Lung (tissue), 11 donors: ENCODE measurements at regions not wholly inside any gene's neighbourhood (a gene's known extent, or its start where the extent isn't known, plus 50 kb on each side); places are given as distances from the start of the nearest gene placed in this dataset.

Experiments
- ATAC-seq: fragments of 200-7000 bp; cut with Tn5 transposase; one replicate; pipeline ENCODE4 v1.9.1; 2020; ENCODE audit warnings: moderate number of reproducible peaks; ENCODE audit not compliant: insufficient read depth, low FRiP score
- DNase-seq, 3 donors: peaks; one replicate each; pipeline ENCODE4 v3.0.0-alpha.2; 2013 to 2017
- H3K27ac ChIP-seq, 2 donors: one replicate each; pipeline ENCODE4 v1.5.1; 2013; ENCODE audit warnings: mild to moderate bottlenecking in 2 of 2, moderate library complexity in 2 of 2, control low read depth in 1 of 2, inconsistent platforms in 1 of 2, low read depth in 1 of 2, low read length in 1 of 2
- H3K27me3 ChIP-seq, 3 donors: one replicate each; pipeline ENCODE4 v1.5.1; 2013; ENCODE audit warnings: low read length in 2 of 3; ENCODE audit not compliant: control insufficient read depth in 3 of 3, insufficient read depth in 3 of 3
- H3K36me3 ChIP-seq, 4 donors: one replicate each; pipeline ENCODE4 v1.5.1; 2013; ENCODE audit warnings: low read length in 4 of 4, mild to moderate bottlenecking in 1 of 4, moderate library complexity in 1 of 4; ENCODE audit not compliant: control insufficient read depth in 4 of 4, insufficient read depth in 4 of 4
- H3K4me1 ChIP-seq, 5 donors: one replicate each; pipeline ENCODE4 v1.5.1; 2013; ENCODE audit warnings: low read length in 5 of 5, mild to moderate bottlenecking in 2 of 5, moderate library complexity in 1 of 5; ENCODE audit not compliant: control insufficient read depth in 5 of 5, insufficient read depth in 5 of 5
- H3K4me3 ChIP-seq: one replicate; pipeline ENCODE4 v1.5.1; 2013; ENCODE audit warnings: mild to moderate bottlenecking, control low read depth, moderate library complexity
- H3K9ac ChIP-seq, 2 donors: one replicate each; pipeline ENCODE4 v1.5.1; 2013; ENCODE audit warnings: low read length in 2 of 2, control low read depth in 1 of 2; ENCODE audit not compliant: insufficient read depth in 1 of 2
- H3K9me3 ChIP-seq, 4 donors: one replicate each; pipeline ENCODE4 v1.5.1; 2013; ENCODE audit warnings: low read length in 3 of 4, mild to moderate bottlenecking in 1 of 4, moderate library complexity in 1 of 4; ENCODE audit not compliant: control insufficient read depth in 4 of 4, insufficient read depth in 3 of 4
- WGBS, 2 donors: extraction: QIAGEN DNeasy Blood & Tissue Kit; methylation state at CpG; one replicate each; pipeline ENCODE4 v1.1.7; 2013; 5-methylcytosine and 5-hydroxymethylcytosine counted together
- TF ChIP-seq, protein P1 (sequence below): IDR thresholded peaks from 2 replicates; pipeline ENCODE4 v1.5.1; 2012; ENCODE audit warnings: mild to moderate bottlenecking; ENCODE audit errors: control extremely low read depth, extremely low read depth
- donor health status: control.
- donor health status: control.
- donor health status: Bipolar disorder and iron deficiency.
- donor health status: healthy.
- donor health status: DM: yes; HTN: yes; CAD: no.

DNA sequence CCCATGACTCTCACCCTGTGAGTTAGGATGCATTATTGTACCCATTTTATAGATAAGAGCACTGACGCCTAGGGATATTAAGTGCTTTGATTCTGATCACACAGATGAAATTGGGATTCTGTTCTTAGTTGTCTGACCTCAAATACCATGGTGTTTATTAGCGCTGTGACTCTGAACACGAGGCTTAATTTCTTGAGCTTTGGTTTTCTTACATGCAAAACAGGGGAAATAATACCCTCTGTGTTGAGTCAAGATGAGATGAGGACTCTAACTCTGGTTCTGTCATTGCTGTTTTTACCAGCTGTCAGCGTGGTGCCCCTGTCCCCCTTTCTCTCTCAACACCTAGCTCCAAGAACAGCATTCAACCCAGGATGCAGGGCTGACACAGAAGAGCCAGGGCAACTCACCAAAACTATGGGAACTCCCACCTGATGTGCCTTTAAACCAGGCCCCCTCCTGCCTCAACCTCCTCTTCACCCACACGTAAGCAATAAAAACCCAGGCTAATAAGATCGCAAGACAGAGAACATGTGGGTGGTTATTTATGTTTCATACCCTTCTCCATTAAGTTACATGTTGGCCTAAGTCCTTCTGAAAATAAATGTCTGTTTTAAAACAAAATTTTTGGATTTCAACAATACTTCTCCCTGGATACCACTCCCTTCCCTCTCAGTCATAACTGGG is 100.1 kb upstream of the SPATA12 start:
- 89 to 92% methylated on average over 6 of the region's 6 CpGs for WGBS, 2 donors
- Histone ChIP-seq H3K9ac (no peak overlapping the region), H3K27ac (no peak overlapping the region), H3K27me3 (no peaks in the 10 kb centered on the region), H3K4me3 (no peak overlapping the region), H3K36me3 (no peaks in the 10 kb centered on the region), H3K4me1 (peaks cover 0 to 4% (median 0%) of the 10 kb centered on the region in 5 donors), H3K9me3 (no peaks in the 10 kb centered on the region)
- TF ChIP-seq, protein P1, sequence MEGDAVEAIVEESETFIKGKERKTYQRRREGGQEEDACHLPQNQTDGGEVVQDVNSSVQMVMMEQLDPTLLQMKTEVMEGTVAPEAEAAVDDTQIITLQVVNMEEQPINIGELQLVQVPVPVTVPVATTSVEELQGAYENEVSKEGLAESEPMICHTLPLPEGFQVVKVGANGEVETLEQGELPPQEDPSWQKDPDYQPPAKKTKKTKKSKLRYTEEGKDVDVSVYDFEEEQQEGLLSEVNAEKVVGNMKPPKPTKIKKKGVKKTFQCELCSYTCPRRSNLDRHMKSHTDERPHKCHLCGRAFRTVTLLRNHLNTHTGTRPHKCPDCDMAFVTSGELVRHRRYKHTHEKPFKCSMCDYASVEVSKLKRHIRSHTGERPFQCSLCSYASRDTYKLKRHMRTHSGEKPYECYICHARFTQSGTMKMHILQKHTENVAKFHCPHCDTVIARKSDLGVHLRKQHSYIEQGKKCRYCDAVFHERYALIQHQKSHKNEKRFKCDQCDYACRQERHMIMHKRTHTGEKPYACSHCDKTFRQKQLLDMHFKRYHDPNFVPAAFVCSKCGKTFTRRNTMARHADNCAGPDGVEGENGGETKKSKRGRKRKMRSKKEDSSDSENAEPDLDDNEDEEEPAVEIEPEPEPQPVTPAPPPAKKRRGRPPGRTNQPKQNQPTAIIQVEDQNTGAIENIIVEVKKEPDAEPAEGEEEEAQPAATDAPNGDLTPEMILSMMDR, result no peak
- DNase-seq (no peak), ATAC-seq (no peak)

DNA sequence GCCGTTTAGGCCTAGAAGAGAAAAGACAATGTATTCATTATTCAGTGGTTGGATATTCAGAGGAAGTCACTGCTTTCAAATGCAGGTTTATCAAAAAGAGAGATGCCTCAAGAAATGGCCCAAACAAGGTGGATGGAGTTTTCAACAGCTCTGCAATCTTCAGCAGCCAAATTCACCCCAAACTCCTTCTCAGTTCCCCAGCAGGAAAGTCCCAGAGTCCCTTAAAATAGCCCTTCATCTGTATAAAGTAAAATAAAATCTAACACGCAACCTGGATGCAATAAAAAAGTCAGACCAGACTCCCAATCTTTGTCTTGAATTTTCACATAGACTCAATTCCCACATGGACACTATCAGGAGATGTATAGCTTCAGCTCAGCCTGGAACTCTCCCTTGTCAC is 101.6 kb upstream of the SPATA12 start:
- Histone ChIP-seq H3K4me3 (no peak overlapping the region), H3K27ac (no peak overlapping the region), H3K27me3 (no peaks in the 10 kb centered on the region), H3K36me3 (no peaks in the 10 kb centered on the region), H3K4me1 (peaks cover 0 to 4% (median 0%) of the 10 kb centered on the region in 5 donors), H3K9me3 (no peaks in the 10 kb centered on the region), H3K9ac (no peak overlapping the region)
- ATAC-seq (no peak), DNase-seq (no peak)
- TF ChIP-seq, protein P1, result no peak
- WGBS, 2 donors, result 92 to 97% methylated on average over 2 of the region's 2 CpGs

DNA sequence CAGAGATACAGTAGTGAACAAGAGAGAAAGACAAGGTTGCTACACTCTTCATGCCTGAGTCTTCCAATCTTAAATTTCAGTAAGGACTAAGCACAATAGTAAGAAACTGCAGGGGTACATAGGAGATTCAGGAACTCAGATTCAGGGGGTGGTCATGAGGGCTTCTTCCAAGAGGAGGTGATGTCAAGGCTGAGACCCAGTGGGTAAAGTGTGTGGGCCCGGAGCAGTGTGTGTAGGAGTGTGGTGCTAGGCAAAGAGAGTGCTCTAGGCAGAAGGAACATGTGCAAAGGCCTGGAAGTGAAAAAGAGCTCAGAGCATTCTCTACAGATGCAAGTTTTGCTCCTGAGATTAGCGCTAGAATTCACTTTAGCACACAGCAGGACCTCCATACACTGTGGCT is 102.9 kb upstream of the SPATA12 start:
- Histone ChIP-seq H3K27me3 (no peaks in the 10 kb centered on the region), H3K9me3 (no peaks in the 10 kb centered on the region), H3K27ac (no peak overlapping the region), H3K9ac (no peak overlapping the region), H3K4me1 (peaks cover 0 to 10% (median 0%) of the 10 kb centered on the region in 5 donors), H3K4me3 (no peak overlapping the region), H3K36me3 (no peaks in the 10 kb centered on the region)
- DNase-seq (no peak), ATAC-seq (no peak)
- TF ChIP-seq, protein P1, result no peak
- 95 to 100% methylated on average over 2 of the region's 2 CpGs for WGBS, 2 donors

DNA sequence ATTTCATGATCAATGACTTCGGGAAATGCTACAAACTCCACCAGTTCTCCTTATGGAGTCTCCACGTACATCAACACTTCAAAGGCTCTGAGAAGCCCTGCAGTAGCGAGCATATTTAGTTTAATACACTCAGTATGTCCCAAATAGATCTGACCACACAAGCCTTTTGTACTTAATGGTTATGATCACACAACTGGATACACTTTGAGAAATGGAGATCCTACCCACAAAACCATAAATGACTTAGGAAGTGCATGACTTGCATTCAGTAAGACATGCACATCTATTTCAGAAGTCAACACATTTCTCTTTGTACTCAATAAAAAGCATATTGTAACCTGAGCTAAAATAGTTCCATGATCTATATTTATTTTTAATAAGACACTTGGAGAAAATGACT is 103.6 kb upstream of the SPATA12 start:
- 93 to 98% methylated on average over 3 of the region's 3 CpGs for WGBS, 2 donors
- no peaks in the 10 kb centered on the region for H3K9me3 ChIP-seq
- DNase-seq, result no peak
- H3K36me3 ChIP-seq, result no peaks in the 10 kb centered on the region
- H3K4me1 ChIP-seq, result peaks cover 0 to 16% (median 0%) of the 10 kb centered on the region in 5 donors
- no peak overlapping the region for H3K27ac ChIP-seq
- no peak overlapping the region for H3K4me3 ChIP-seq
- TF ChIP-seq, protein P1, result no peak
- ATAC-seq, result no peak
- no peak overlapping the region for H3K9ac ChIP-seq
- H3K27me3 ChIP-seq, result no peaks in the 10 kb centered on the region
